Activated CD4-positive, alpha-beta T cell treated with anti-CD3 and anti-CD28 coated beads for 1 hour (primary cell): ENCODE measurements at regions not wholly inside any gene's neighbourhood (a gene's known extent, or its start where the extent isn't known, plus 50 kb on each side); places are given as distances from the start of the nearest gene placed in this dataset.

Experiments
- DNase-seq: peaks from one replicate; pipeline ENCODE4 v3.0.0-alpha.2; 2020

- no peak for DNase-seq
These were observed 336.9 kb downstream of the ETS1 start for GRCh38 chr11:128250482-128250881.

GRCh38 chr11:128246810-128247594, 340.4 kb downstream of the ETS1 start:
- DNase-seq: no peak

- no peak for DNase-seq
These were observed 341.0 kb downstream of the ETS1 start for GRCh38 chr11:128246364-128246801.

GRCh38 chr11:128244871-128245270, 342.5 kb downstream of the ETS1 start:
- DNase-seq: no peak

- DNase-seq: no peak
These were observed 344.9 kb downstream of the ETS1 start for GRCh38 chr11:128242451-128242850.

- no peak for DNase-seq
These were observed 346.8 kb downstream of the ETS1 start for GRCh38 chr11:128240546-128240945.

- DNase-seq: no peak
These were observed 348.1 kb downstream of the ETS1 start for GRCh38 chr11:128239306-128239705.

- no peak for DNase-seq
These were observed 348.7 kb downstream of the ETS1 start for GRCh38 chr11:128238521-128239265.

GRCh38 chr11:128236506-128237498, 350.6 kb downstream of the ETS1 start:
- no peak for DNase-seq

GRCh38 chr11:128235958-128236357, 351.4 kb downstream of the ETS1 start:
- DNase-seq: no peak

GRCh38 chr11:128235426-128235825, 351.9 kb downstream of the ETS1 start:
- DNase-seq: no peak

- DNase-seq: no peak
These were observed 353.2 kb downstream of the ETS1 start for GRCh38 chr11:128234143-128234542.

GRCh38 chr11:128232588-128232987, 354.8 kb downstream of the ETS1 start:
- DNase-seq: no peak

GRCh38 chr11:128231845-128232410, 355.4 kb downstream of the ETS1 start:
- no peak for DNase-seq

- no peak for DNase-seq
These were observed 359.9 kb downstream of the ETS1 start for GRCh38 chr11:128227466-128227865.

GRCh38 chr11:128226106-128226716, 361.1 kb downstream of the ETS1 start:
- no peak for DNase-seq

- DNase-seq: no peak
These were observed 365.0 kb downstream of the ETS1 start for GRCh38 chr11:128222245-128222884.

GRCh38 chr11:128219731-128220120, 367.6 kb downstream of the ETS1 start:
- no peak for DNase-seq

GRCh38 chr11:128216198-128216597, 371.2 kb downstream of the ETS1 start:
- no peak for DNase-seq

- no peak for DNase-seq
These were observed 372.0 kb downstream of the ETS1 start for GRCh38 chr11:128215238-128215882.

- DNase-seq: no peak
These were observed 373.1 kb downstream of the ETS1 start for GRCh38 chr11:128214263-128214662.
